IPS-NIHi11 (cell line): ENCODE measurements at regions not wholly inside any gene's neighbourhood (a gene's known extent, or its start where the extent isn't known, plus 50 kb on each side); places are given as distances from the start of the nearest gene placed in this dataset.
"Not testable (repeated sequence)": the region's sequence is repeated elsewhere in the genome, so short reads cannot be mapped to it uniquely, and the experiment has no call there.

Source experiments
- DNase-seq: peaks from one replicate; pipeline ENCODE4 v3.0.0; 2012; ENCODE audit warnings: mixed read lengths, low spot score

- DNase-seq: no peak
Observed at GRCh38 chr1:25021591-25022215, 91.6 kb upstream of the RUNX3 start.

DNA sequence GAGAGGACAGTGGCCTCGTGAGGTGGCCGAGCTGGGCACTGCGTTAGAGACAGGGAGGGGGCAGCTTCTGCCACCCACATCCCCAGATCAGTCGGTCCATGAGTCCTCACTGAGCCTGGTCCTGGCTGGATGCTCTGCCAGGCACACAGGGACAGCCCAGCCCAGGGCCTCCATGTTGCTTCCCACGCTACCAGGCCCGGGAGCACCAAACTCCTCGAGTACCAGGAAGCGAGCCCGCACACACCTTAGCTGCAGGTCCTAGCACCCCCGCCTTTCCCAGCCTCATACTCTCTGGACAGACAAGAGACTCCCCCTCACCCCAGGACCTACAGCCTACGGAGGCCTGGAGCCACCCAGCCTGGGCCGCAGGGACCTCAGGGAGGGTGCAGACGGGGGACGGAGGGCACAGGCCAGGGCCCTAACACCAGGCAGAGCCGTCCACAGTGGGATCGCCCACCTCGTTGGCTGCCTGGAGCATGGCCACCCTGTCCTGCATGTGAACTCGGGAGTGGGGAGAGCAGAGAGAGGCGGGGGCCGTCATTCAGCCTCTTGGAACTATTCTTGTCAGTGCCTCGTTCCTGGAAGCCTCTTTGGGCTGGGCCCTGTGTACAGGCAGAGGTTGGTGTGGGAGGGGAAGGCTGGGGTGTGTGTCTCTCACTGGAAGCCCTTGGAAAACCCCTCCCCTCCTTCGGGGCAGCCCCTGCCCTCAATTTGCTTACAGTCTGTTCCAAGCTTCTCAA is 90.9 kb upstream of the RUNX3 start:
- no peak for DNase-seq

DNA sequence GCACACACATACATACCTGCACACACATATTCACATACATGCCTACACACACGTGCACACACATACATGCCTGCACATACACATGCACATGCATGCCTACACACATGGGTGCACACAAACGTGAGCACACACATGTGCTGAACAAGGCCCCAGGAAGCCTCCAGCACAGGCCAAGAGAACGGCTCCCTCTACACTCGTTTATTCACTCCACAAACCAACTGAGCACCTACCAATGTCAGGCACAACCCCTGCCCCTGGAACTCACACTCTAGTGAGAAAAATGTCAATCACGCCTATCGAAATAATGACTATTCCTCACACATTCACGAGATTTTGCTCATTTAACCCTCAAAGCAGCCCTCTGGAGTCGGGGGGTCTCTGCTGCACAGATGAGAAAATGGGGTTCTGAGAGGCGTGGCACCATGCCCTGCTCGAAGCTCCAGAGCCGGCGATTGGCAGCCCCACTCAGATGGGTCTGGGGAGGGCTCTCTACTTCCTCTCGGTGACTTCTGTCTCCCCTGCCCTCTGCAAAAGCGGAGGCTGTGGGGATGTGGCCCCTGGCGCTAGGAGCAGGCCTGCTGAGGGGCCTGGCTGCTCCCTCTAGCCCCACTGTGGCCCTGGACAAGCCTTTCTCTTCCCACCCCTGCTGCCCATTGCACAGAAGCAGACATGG is 90.2 kb upstream of the RUNX3 start:
- DNase-seq: no peak

DNA sequence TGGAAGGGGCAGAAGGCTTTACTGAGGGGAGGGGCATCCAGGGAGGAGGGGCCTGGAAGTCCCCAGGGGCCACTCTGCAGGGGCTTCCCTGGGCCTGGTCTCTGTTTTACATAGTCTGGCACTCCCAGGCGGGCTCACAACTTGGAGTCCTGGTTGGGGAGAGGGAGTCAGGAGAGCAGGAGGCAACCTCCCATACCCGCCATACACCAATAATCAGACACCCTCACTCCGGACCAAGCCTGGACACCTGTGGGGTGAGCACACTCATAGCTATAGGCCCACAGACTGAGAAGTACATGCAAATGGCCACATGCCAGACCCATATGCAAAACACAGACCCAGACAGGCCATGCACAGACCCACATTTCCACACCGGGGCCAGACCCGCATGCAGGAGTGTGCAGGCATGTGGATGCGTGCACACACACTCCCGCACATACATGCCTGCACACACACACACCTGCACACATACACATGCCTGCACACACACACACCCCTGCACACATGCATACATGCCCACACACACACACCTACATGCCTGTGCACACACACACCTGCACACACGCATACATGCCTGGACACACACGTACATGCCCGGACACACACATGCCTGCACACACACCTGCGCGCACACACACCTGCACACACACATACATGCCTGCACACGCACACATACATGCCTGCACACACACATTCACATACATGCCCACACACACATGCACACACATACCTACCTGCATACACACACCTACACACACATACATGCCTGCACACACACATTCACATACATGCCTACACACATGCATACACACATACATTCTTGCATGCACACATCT is 89.5 kb upstream of the RUNX3 start:
- DNase-seq: no peak

DNA sequence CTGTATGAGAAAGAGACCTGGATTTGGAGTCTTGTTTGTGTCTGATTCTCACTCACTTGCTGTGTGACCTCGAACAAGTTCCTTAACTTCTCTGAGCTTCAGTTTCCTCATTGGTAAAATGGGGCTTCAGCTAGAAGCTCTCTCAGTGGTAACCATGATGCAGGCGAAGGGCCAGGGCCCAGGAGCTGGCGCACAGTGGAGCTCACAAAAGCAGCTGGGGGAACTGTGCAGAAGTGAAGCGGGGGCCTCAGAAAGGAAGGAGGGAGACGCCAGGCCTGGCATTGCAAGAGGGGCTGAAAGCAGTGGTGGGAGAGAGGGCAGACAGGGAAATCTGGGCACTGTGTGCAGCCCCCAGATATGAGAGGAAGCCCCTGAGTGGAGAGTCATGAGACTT is 88.9 kb upstream of the RUNX3 start:
- no peak for DNase-seq

DNA sequence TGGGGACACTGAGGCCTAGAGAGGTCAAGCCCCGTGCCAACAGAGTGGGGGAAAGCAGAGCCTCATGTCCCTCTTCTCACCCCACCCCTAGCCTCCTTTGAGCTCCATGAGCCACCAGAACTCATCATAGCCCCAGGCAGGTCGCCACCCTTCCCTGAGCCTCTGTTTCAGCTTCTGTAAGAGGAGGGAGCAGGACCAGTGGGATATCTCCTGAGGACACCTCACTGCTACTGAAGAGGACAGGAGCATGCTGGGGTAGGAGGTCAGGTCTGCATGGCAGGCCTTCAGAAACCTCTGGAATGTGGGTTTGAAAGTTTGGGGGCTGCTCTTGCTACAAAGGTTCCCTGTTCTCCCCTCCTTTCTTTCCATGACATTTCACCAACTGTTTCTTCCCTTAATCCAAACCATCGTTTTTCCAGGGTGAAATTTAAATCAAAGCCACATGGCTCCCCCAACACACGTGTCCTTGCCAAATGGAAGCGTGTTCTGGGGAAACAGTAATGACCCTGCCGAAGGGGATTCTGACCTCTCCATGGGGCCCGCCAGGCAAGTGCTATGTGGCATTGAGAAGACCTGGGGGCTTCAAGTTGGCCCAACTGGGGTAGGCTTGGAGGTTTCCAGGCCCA is 88.1 kb upstream of the RUNX3 start:
- no peak for DNase-seq

DNA sequence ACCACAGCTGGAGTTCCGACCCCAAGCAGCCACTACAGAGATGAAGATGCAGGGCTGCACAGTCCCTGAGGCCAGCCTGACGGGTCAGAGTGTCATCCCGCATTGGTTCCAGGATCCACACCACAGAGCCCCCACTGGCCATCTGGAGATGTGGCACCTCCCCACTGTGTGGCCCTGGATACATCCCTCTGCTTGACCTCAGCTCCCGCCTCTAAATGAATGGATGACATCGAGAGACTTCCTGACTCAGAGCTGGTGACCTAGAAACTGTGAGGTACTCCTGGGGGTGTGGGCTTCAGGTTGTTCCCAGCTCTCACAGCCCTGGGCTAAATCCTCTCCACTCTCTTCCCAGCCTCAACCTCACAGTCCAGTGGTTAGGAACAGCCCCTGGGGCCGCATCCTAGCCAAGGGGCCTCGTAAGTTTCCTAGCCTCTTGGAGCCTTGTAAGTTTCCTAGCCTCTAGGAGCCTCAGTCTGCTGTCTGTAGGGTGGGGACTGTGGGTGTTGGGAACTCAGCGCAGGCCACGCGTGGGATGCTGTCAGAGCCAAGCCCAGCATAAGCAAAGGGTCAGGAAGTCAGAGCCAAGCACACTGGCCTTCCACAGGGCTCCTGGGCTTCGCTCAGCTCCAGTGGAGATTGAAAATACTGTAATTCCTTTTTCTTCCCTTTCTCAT is 87.5 kb upstream of the RUNX3 start:
- DNase-seq: peak; percentile 55

DNA sequence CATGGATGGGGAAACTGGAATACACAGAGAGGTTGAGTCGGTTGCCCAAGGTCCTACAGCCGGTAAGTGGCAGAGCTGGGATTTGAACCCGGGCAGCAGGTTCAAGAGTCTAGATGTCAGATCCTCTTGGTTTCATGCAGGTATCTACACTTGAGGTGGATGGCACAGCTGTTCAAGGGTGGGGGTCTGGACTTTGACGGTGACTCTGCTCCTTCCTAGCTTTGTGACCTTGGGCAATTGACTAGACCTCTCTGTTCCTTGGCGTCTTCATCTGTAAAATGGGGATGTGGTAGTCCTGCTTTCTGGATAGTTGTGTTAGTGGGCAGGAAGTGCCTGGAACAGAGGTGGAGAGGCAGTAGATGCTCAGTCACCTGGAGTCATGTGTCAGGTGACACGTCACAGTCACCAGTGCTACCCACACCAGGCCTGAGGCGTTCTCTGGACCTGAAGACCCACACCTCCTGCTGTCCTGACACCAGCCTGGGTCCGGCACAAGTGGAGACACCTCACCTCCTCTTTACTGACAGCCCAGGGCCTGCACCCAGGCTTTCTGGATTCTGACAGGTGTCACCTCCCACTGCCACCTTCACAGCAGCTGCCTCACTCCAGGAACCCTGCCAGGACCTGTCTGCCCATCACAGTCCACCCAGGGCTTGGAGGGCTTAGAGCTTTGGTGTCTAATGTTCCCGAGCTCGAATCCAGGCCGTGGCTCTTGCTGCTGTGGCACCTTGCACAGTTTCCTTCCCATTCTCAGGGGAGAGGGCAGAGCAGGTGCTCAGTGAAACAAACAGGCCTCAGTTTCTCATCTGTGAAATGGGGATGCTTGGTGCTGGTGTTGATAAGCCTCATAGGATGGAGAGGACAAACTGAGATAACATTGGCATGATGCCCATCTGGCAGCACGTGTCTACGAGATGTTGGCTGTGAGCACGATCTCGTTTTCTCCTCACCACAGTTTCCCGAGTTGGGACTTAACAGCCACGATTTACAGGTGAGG is 83.2 kb upstream of the RUNX3 start:
- no peak for DNase-seq

- DNase-seq: no peak
Observed at GRCh38 chr1:25011943-25012638, 82.0 kb upstream of the RUNX3 start.

- DNase-seq: no peak
Observed at GRCh38 chr1:25011275-25011674, 81.2 kb upstream of the RUNX3 start.

DNA sequence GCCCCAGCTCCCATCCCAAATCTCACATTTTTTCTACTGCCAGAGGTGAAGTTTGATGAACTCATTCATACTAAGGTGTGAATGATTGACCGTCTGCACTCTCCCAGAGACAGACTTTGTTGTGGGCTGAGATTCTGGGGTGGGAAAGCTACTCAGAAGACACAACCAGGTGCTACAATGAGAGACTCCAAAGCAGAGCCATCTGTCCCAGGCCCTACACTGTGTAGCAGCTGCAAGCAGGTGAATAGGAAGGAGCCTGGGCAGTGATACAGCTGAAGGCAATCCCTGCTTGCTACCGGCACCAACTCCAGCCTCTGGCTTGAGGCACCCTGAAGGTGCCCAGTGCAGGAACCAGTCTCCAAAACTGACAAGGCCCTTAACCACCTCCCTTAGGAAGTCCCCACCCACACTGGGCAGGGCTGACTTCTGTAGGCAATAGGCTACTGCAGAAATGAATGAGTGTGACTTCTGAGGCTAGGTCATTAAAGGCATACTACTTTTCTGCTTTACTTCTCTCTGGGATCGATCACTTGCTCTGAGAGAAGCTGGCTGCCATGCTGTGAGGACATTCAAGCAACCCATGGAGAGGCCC is 79.7 kb upstream of the RUNX3 start:
- no peak for DNase-seq

DNA sequence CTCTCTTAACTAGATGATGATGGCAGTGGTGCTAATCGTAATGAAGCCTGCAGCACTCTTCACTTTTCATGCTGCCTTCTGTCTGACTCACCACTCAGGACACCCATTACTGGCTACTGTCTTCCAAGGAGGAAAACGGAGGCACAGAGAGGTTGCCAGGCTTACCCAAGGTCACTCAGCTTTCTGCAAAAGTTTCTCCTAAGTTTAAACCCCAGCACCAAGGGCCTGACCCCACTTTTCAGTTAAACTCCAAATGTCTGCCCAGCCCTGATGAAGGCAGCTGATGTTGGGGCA is 78.1 kb upstream of the RUNX3 start:
- no peak for DNase-seq

GRCh38 chr1:25007390-25008191 is 77.5 kb upstream of the RUNX3 start:
- not testable (repeated sequence) for DNase-seq

DNA sequence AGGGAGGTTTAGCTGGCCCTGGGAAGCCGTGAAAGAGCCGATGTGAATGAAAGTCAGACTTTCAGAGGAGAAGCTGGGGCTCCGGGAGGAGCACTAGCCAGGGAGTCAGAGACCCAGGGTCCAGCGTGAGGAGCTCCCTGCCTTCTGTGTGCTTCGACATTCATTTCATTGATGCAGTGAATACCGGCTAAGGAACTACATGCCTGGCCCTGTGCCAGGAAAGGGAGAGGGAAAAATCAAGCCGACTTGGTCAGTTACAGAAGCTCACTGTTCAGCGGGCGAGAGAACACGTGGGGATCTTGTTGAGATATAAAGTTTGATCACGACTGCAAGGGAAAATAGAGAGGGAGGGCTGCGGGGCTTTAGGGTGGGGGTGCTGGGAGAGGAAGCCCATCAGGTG is 76.7 kb upstream of the RUNX3 start:
- no peak for DNase-seq

GRCh38 chr1:25004355-25004754 is 74.3 kb upstream of the RUNX3 start:
- no peak for DNase-seq

DNA sequence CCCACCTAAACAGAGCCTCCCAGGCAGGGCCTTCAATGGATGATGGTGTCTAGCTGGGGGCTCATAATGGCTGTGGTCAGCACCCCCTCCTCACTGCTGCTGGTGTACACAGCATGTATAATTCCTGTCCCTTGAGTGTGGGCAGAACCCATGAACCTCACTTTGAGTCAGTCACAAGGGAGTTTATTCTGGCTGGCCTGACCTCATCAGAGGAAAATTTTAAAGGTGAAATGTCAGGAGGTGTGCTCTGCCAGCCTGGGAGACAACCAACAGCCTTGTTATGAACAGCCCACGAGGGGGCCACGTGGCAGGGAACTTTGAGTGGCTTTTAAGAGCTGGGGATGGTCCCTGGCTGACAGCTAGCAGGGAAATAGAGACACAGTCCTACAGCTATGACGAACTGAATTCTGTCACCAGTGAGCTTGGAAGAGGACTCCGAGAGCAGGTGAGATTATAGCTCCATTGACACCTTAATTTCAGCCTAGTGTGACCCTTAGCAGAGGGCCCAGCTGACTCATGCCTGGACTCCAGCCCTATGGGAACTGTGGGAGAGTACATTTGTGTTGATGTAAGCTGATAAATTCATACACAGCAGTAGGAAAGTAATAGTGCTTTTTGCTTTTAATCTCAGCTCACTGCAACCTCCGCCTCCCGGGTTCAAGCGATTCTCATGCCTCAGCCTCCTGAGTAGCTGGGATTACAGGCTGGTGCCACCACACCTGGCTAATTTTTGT is 73.5 kb upstream of the RUNX3 start:
- no peak for DNase-seq

DNA sequence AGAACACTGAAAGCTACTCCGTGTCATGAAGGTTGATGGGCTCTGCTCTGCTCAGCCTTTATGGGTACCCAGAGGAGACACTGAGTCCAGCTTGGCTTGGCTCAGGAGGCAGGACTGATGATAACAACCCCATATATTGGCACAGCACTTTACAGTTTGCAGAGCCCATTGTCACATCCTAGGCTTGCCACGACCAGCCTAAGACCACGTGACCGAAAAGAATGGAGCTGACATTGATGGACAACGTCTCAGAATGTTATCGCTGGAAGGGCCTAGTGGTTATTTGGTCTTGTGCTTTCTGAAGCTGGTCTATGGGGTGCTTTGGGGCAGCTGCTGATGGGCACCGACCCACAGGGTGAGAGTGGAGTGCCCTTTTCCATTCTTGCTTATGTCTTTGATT is 72.9 kb upstream of the RUNX3 start:
- no peak for DNase-seq
